ENCODE measurements at regions not wholly inside any gene's neighbourhood (a gene's known extent, or its start where the extent isn't known, plus 50 kb on each side); places are given as distances from the start of the nearest gene placed in this dataset.
A peak's percentile ranks its signal among the peaks of the same experiment; 100 is the strongest.

GRCh38 chr16:55030944-55031343 lies 100.3 kb downstream of the IRX5 start:
- Mint-ChIP-seq H3K27ac (no peak overlapping the region), H3K4me3 (no peak overlapping the region), H3K27me3 (peaks cover 9% of the 10 kb centered on the region), H3K36me3 (no peaks in the 10 kb centered on the region), H3K9me3 (peaks cover 9% of the 10 kb centered on the region), H3K4me1 (no peaks in the 10 kb centered on the region)
- no peak for DNase-seq

- no peak for DNase-seq
- peaks cover 9% of the 10 kb centered on the region for H3K9me3 Mint-ChIP-seq
- H3K4me1 Mint-ChIP-seq = no peaks in the 10 kb centered on the region
- H3K4me3 Mint-ChIP-seq = no peak overlapping the region
- no peak overlapping the region for H3K27ac Mint-ChIP-seq
- H3K36me3 Mint-ChIP-seq = no peaks in the 10 kb centered on the region
- H3K27me3 Mint-ChIP-seq = peaks cover 9% of the 10 kb centered on the region
Measured at GRCh38 chr16:55031481-55031880, 100.8 kb downstream of the IRX5 start.

- H3K36me3 Mint-ChIP-seq = no peaks in the 10 kb centered on the region
- no peaks in the 10 kb centered on the region for H3K4me1 Mint-ChIP-seq
- no peak overlapping the region for H3K27ac Mint-ChIP-seq
Measured at GRCh38 chr16:55033225-55034156, 102.8 kb downstream of the IRX5 start.

GRCh38 chr16:55035029-55035428 lies 104.4 kb downstream of the IRX5 start:
- Mint-ChIP-seq H3K36me3 (no peaks in the 10 kb centered on the region), H3K27me3 (peaks cover 9% of the 10 kb centered on the region), H3K27ac (no peak overlapping the region), H3K4me3 (no peak overlapping the region), H3K4me1 (no peaks in the 10 kb centered on the region), H3K9me3 (peaks cover 2% of the 10 kb centered on the region)
- DNase-seq = peak; percentile 5

More at GRCh38 chr16:55033225-55034156, 102.8 kb downstream of the IRX5 start:
- peaks cover 9% of the 10 kb centered on the region for H3K9me3 Mint-ChIP-seq
- DNase-seq = no peak
- no peak overlapping the region for H3K4me3 Mint-ChIP-seq
- peaks cover 9% of the 10 kb centered on the region for H3K27me3 Mint-ChIP-seq

- Mint-ChIP-seq H3K27ac (no peak overlapping the region), H3K9me3 (no peaks in the 10 kb centered on the region), H3K36me3 (no peaks in the 10 kb centered on the region), H3K4me1 (no peaks in the 10 kb centered on the region), H3K4me3 (no peak overlapping the region), H3K27me3 (peaks cover 9% of the 10 kb centered on the region)
- no peak for DNase-seq
Measured at GRCh38 chr16:55035956-55036355, 105.3 kb downstream of the IRX5 start.

GRCh38 chr16:55036371-55036821 lies 105.7 kb downstream of the IRX5 start:
- Mint-ChIP-seq H3K9me3 (no peaks in the 10 kb centered on the region), H3K27ac (no peak overlapping the region), H3K4me1 (no peaks in the 10 kb centered on the region), H3K4me3 (no peak overlapping the region), H3K27me3 (peaks cover 9% of the 10 kb centered on the region), H3K36me3 (no peaks in the 10 kb centered on the region)
- no peak for DNase-seq

GRCh38 chr16:55037046-55037445 lies 106.4 kb downstream of the IRX5 start:
- Mint-ChIP-seq H3K9me3 (no peaks in the 10 kb centered on the region), H3K36me3 (no peaks in the 10 kb centered on the region), H3K27ac (no peak overlapping the region), H3K4me1 (no peaks in the 10 kb centered on the region), H3K27me3 (peaks cover 11% of the 10 kb centered on the region), H3K4me3 (no peak overlapping the region)
- DNase-seq = no peak

- Mint-ChIP-seq H3K4me1 (no peaks in the 10 kb centered on the region), H3K9me3 (no peaks in the 10 kb centered on the region), H3K4me3 (no peak overlapping the region), H3K36me3 (no peaks in the 10 kb centered on the region), H3K27me3 (peaks cover 11% of the 10 kb centered on the region), H3K27ac (no peak overlapping the region)
- DNase-seq = no peak
Measured at GRCh38 chr16:55037966-55038365, 107.3 kb downstream of the IRX5 start.

GRCh38 chr16:55039042-55039441 lies 108.4 kb downstream of the IRX5 start:
- no peak overlapping the region for H3K27ac Mint-ChIP-seq
- no peak for DNase-seq
- no peaks in the 10 kb centered on the region for H3K9me3 Mint-ChIP-seq
- peaks cover 7% of the 10 kb centered on the region for H3K27me3 Mint-ChIP-seq
- H3K4me1 Mint-ChIP-seq = no peaks in the 10 kb centered on the region
- H3K4me3 Mint-ChIP-seq = no peak overlapping the region
- no peaks in the 10 kb centered on the region for H3K36me3 Mint-ChIP-seq

- H3K9me3 Mint-ChIP-seq = no peaks in the 10 kb centered on the region
- no peaks in the 10 kb centered on the region for H3K4me1 Mint-ChIP-seq
- no peaks in the 10 kb centered on the region for H3K36me3 Mint-ChIP-seq
- H3K27ac Mint-ChIP-seq = no peak overlapping the region
- H3K27me3 Mint-ChIP-seq = peaks cover 3% of the 10 kb centered on the region
- no peak overlapping the region for H3K4me3 Mint-ChIP-seq
- no peak for DNase-seq
Measured at GRCh38 chr16:55039511-55039910, 108.8 kb downstream of the IRX5 start.

GRCh38 chr16:55039931-55040330 lies 109.3 kb downstream of the IRX5 start:
- Mint-ChIP-seq H3K36me3 (no peaks in the 10 kb centered on the region), H3K9me3 (no peaks in the 10 kb centered on the region), H3K27me3 (peaks cover 3% of the 10 kb centered on the region), H3K4me1 (no peaks in the 10 kb centered on the region), H3K4me3 (no peak overlapping the region), H3K27ac (no peak overlapping the region)
- DNase-seq = no peak

- DNase-seq = no peak
- Mint-ChIP-seq H3K27me3 (peaks cover 3% of the 10 kb centered on the region), H3K27ac (no peak overlapping the region), H3K4me3 (no peak overlapping the region), H3K4me1 (no peaks in the 10 kb centered on the region), H3K36me3 (no peaks in the 10 kb centered on the region), H3K9me3 (no peaks in the 10 kb centered on the region)
Measured at GRCh38 chr16:55040366-55041086, 109.9 kb downstream of the IRX5 start.

GRCh38 chr16:55041540-55042234 lies 111.0 kb downstream of the IRX5 start:
- H3K27ac Mint-ChIP-seq = no peak overlapping the region
- H3K4me3 Mint-ChIP-seq = no peak overlapping the region
- no peaks in the 10 kb centered on the region for H3K36me3 Mint-ChIP-seq
- no peaks in the 10 kb centered on the region for H3K4me1 Mint-ChIP-seq
- no peak for DNase-seq
- no peaks in the 10 kb centered on the region for H3K9me3 Mint-ChIP-seq
- H3K27me3 Mint-ChIP-seq = peaks cover 3% of the 10 kb centered on the region

GRCh38 chr16:55042556-55043432 lies 112.1 kb downstream of the IRX5 start:
- Mint-ChIP-seq H3K4me1 (no peaks in the 10 kb centered on the region), H3K4me3 (no peak overlapping the region), H3K27me3 (peaks cover 3% of the 10 kb centered on the region), H3K36me3 (no peaks in the 10 kb centered on the region), H3K9me3 (no peaks in the 10 kb centered on the region), H3K27ac (no peak overlapping the region)
- no peak for DNase-seq

Measured in activated naive CD8-positive, alpha-beta T cell treated with anti-CD3 and anti-CD28 coated beads for 36 hours (primary cell).